Neural cell (in vitro differentiated cells): ENCODE measurements at regions not wholly inside any gene's neighbourhood (a gene's known extent, or its start where the extent isn't known, plus 50 kb on each side); places are given as distances from the start of the nearest gene placed in this dataset.

Experiments
- H2AFZ ChIP-seq: fragments of 200-600, 300-800 bp; sonication (generic), shearing (Covaris generic); 2 replicates; pipeline ENCODE4 v1.6.0; 2014; ENCODE audit warnings: low read depth, mild to moderate bottlenecking, antibody characterized with exemption, low read length, moderate library complexity
- H3F3A ChIP-seq: fragments of 200-600 bp; shearing (Covaris generic); 2 replicates; pipeline ENCODE4 v1.6.1; 2016; ENCODE audit warnings: mild to moderate bottlenecking, moderate library complexity, mixed read lengths, antibody characterized with exemption, low read length; ENCODE audit not compliant: insufficient read depth, poor library complexity, severe bottlenecking
- H3K27ac ChIP-seq: fragments of 200-600, 300-800 bp; sonication (generic), shearing (Covaris generic); 2 replicates; pipeline ENCODE4 v1.5.1; 2014; ENCODE audit warnings: mild to moderate bottlenecking, low read length, moderate library complexity
- H3K27me3 ChIP-seq: fragments of 300-800, 200-600 bp; sonication (generic), shearing (Covaris generic); 2 replicates; pipeline ENCODE4 v1.6.0; 2014; ENCODE audit warnings: mild to moderate bottlenecking, low read depth, low read length, moderate library complexity; ENCODE audit not compliant: insufficient read depth
- H3K36me3 ChIP-seq: fragments of 300-800, 200-600 bp; sonication (generic), shearing (Covaris generic); 2 replicates; pipeline ENCODE4 v1.5.1; 2014; ENCODE audit warnings: mild to moderate bottlenecking, antibody characterized with exemption, low read length, moderate library complexity; ENCODE audit not compliant: insufficient read depth
- H3K4me2 ChIP-seq: fragments of 300-800, 200-600 bp; sonication (generic), shearing (Covaris generic); 2 replicates; pipeline ENCODE4 v1.6.0; 2014; ENCODE audit warnings: mild to moderate bottlenecking, low read length
- H3K4me3 ChIP-seq: fragments of 300-800, 200-600 bp; sonication (generic), shearing (Covaris generic); 2 replicates; pipeline ENCODE4 v1.5.1; 2014; ENCODE audit warnings: mild to moderate bottlenecking, low read length, moderate library complexity
- H3K79me2 ChIP-seq: fragments of 200-600 bp; shearing (Covaris generic); replicated peaks from 2 replicates; pipeline ENCODE4 v1.6.0; 2014; ENCODE audit warnings: mild to moderate bottlenecking, low read length, moderate library complexity; ENCODE audit not compliant: insufficient read depth
- H3K9ac ChIP-seq: fragments of 300-800, 200-600 bp; sonication (generic), shearing (Covaris generic); 2 replicates; pipeline ENCODE4 v1.6.1; 2016; ENCODE audit warnings: mild to moderate bottlenecking, low read length, mixed read lengths
- H3K9me2 ChIP-seq: fragments of 200-600 bp; shearing (Covaris generic); 2 replicates; pipeline ENCODE4 v1.6.1; 2016; ENCODE audit warnings: mild to moderate bottlenecking, low read length, mixed read lengths; ENCODE audit not compliant: insufficient read depth
- H3K9me3 ChIP-seq: fragments of 200-600, 300-800 bp; sonication (generic), shearing (Covaris generic); 2 replicates; pipeline ENCODE4 v1.6.1; 2016; ENCODE audit warnings: mild to moderate bottlenecking, mixed run types, low read length, moderate library complexity, mixed read lengths
- H4K20me1 ChIP-seq: fragments of 200-600 bp; shearing (Covaris generic); 2 replicates; pipeline ENCODE4 v1.6.1; 2016; ENCODE audit warnings: mild to moderate bottlenecking, mixed run types; ENCODE audit not compliant: insufficient read depth
- CTCF ChIP-seq: fragments of 450-650 bp; IDR thresholded peaks from 2 replicates; pipeline ENCODE4 v1.5.1; 2014; ENCODE audit warnings: antibody characterized with exemption, mild to moderate bottlenecking, moderate library complexity; ENCODE audit not compliant: poor library complexity, severe bottlenecking
- EP300 ChIP-seq: fragments of 450-650 bp; conservative IDR thresholded peaks from 2 replicates; pipeline ENCODE4 v1.6.1; 2014; ENCODE audit warnings: antibody characterized with exemption, mild to moderate bottlenecking, moderate library complexity; ENCODE audit not compliant: poor library complexity, severe bottlenecking
- EZH2 ChIP-seq: fragments of 200-600, 300-800 bp; shearing (Covaris generic), sonication (generic); IDR thresholded peaks from 2 replicates; pipeline ENCODE4 v1.6.1; 2014; ENCODE audit warnings: antibody characterized with exemption, low read length, borderline replicate concordance, mild to moderate bottlenecking; ENCODE audit not compliant: insufficient read depth, poor library complexity, severe bottlenecking
- MXI1 ChIP-seq: fragments of 450-650 bp; conservative IDR thresholded peaks from 2 replicates; pipeline ENCODE4 v1.6.1; 2014; ENCODE audit warnings: antibody characterized with exemption, mild to moderate bottlenecking; ENCODE audit not compliant: poor library complexity, severe bottlenecking
- POLR2AphosphoS5 ChIP-seq: IDR thresholded peaks from 2 replicates; pipeline ENCODE4 v1.6.1; 2012
- RAD21 ChIP-seq: fragments of 450-650 bp; conservative IDR thresholded peaks from 2 replicates; pipeline ENCODE4 v1.6.1; 2014; ENCODE audit warnings: antibody characterized with exemption, mild to moderate bottlenecking, moderate library complexity
- REST ChIP-seq: IDR thresholded peaks from 2 replicates; pipeline ENCODE4 v1.6.1; 2012; ENCODE audit warnings: borderline replicate concordance
- SMC3 ChIP-seq: fragments of 450-650 bp; conservative IDR thresholded peaks from 2 replicates; pipeline ENCODE4 v1.6.1; 2014; ENCODE audit warnings: antibody characterized with exemption, mild to moderate bottlenecking, moderate library complexity; ENCODE audit not compliant: poor library complexity
- TAF1 ChIP-seq: IDR thresholded peaks from 2 replicates; pipeline ENCODE4 v1.6.1; 2012; ENCODE audit warnings: low read depth

- no peaks in the 10 kb centered on the region for H4K20me1 ChIP-seq
- TF ChIP-seq POLR2AphosphoS5 (no peak), EZH2 (no peak), REST (no peak), TAF1 (no peak), SMC3 (no peak), MXI1 (no peak), CTCF (no peak), EP300 (no peak), RAD21 (no peak)
- H3K9ac ChIP-seq = no peak overlapping the region
- H3K4me2 ChIP-seq = no peak overlapping the region
- no peaks in the 10 kb centered on the region for H3K9me3 ChIP-seq
- H3K79me2 ChIP-seq = no peaks in the 10 kb centered on the region
- no peak overlapping the region for H2AFZ ChIP-seq
- no peaks in the 10 kb centered on the region for H3K36me3 ChIP-seq
- H3K4me3 ChIP-seq = no peak overlapping the region
- H3K27me3 ChIP-seq = no peaks in the 10 kb centered on the region
- no peaks in the 10 kb centered on the region for H3F3A ChIP-seq
- no peak overlapping the region for H3K27ac ChIP-seq
- H3K9me2 ChIP-seq = no peaks in the 10 kb centered on the region
Measured at GRCh38 chr11:33507356-33507755, 193.3 kb downstream of the C11orf91 start.

GRCh38 chr11:33505093-33505492, 195.5 kb downstream of the C11orf91 start:
- Histone ChIP-seq H3K27me3 (no peaks in the 10 kb centered on the region), H3K4me3 (peak overlapping the region; percentile 12), H2AFZ (no peak overlapping the region), H4K20me1 (no peaks in the 10 kb centered on the region), H3K9ac (no peak overlapping the region), H3K9me2 (no peaks in the 10 kb centered on the region), H3F3A (no peaks in the 10 kb centered on the region), H3K36me3 (no peaks in the 10 kb centered on the region), H3K9me3 (no peaks in the 10 kb centered on the region), H3K27ac (peak overlapping the region; percentile 52), H3K4me2 (no peak overlapping the region), H3K79me2 (no peaks in the 10 kb centered on the region)
- peak; percentile 20 for TF ChIP-seq REST
- TF ChIP-seq EZH2 = no peak
- peak; percentile 7 for TF ChIP-seq POLR2AphosphoS5
- TF ChIP-seq CTCF = no peak
- peak; percentile 76 for TF ChIP-seq EP300
